ENCODE measurements at regions not wholly inside any gene's neighbourhood (a gene's known extent, or its start where the extent isn't known, plus 50 kb on each side); places are given as distances from the start of the nearest gene placed in this dataset.

GRCh38 chr1:218823291-218823900 is 350.3 kb upstream of the LYPLAL1 start (continued):
- TF ChIP-seq TFDP2 (CRISPR knock-in tag; IDR thresholded peaks at IDR 0.05) (no peak), ZNF691 (CRISPR knock-in tag; IDR thresholded peaks at IDR 0.05; ENCODE audit: borderline replicate concordance, low read depth) (no peak), TIGD3 (CRISPR knock-in tag; IDR thresholded peaks at IDR 0.05; ENCODE audit: borderline replicate concordance) (no peak), REST (IDR thresholded peaks at IDR 0.05; ENCODE audit: borderline replicate concordance in 1 of 2, low read depth in 1 of 2, low read length in 2 of 2) (no peak), ZNF329 (CRISPR knock-in tag; IDR thresholded peaks at IDR 0.05; ENCODE audit: low read depth) (no peak), BORCS8-MEF2B (CRISPR knock-in tag; IDR thresholded peaks at IDR 0.05) (no peak), ZNF713 (CRISPR knock-in tag; IDR thresholded peaks at IDR 0.05) (no peak), TOE1 (CRISPR knock-in tag; IDR thresholded peaks at IDR 0.05) (no peak), ZBTB43 (CRISPR knock-in tag; conservative IDR thresholded peaks at IDR 0.05) (no peak)

All from HepG2 (cell line).